IMR-90 (cell line): ENCODE measurements at regions not wholly inside any gene's neighbourhood (a gene's known extent, or its start where the extent isn't known, plus 50 kb on each side); places are given as distances from the start of the nearest gene placed in this dataset.
A peak's percentile ranks its signal among the peaks of the same experiment; 100 is the strongest.

Source experiments
- ATAC-seq: fragments of 200-7000 bp; cut with Tn5 transposase; 2 replicates; pipeline ENCODE4 v1.9.1; 2020; ENCODE audit warnings: low read depth, mild to moderate bottlenecking, moderate library complexity
- BruUV-seq: library from RNA; stranded (reverse); fragments of 400-500 nt; replicated peaks from 2 replicates; lab custom pipeline; 2021; lab: Mats Ljungman, UMichigan
- CTCF ChIA-PET: fragments of 300-600 bp; formaldehyde crosslinking; extraction: SDS; loops from one replicate; lab custom pipeline; 2021; ENCODE audit warnings: antibody characterized with exemption; lab: Yijun Ruan, JAX
- POLR2A ChIA-PET: fragments of 300-600 bp; sonication (Branson Sonifier 250); formaldehyde crosslinking; loops from one replicate; lab custom pipeline; 2022; ENCODE audit warnings: antibody characterized with exemption; ENCODE audit not compliant: unreplicated experiment; lab: Charles Lee
- DNase-seq: peaks from one replicate; pipeline ENCODE4 v3.0.0; 2013
- H2AFZ ChIP-seq: replicated peaks from 2 replicates; pipeline ENCODE3; 2013; ENCODE audit warnings: low read length, mild to moderate bottlenecking; ENCODE audit not compliant: poor library complexity
- H2AK5ac ChIP-seq: 2 replicates; pipeline ENCODE4 v1.6.1; 2013; ENCODE audit warnings: low read depth, low read length, inconsistent platforms
- H2AK9ac ChIP-seq: replicated peaks from 2 replicates; pipeline ENCODE3; 2013; ENCODE audit warnings: mild to moderate bottlenecking, low read depth, low read length, moderate library complexity; ENCODE audit not compliant: poor library complexity
- H2BK120ac ChIP-seq: 2 replicates; pipeline ENCODE4 v1.6.1; 2013; ENCODE audit warnings: low read depth, low read length, inconsistent platforms
- H2BK15ac ChIP-seq: 3 replicates; pipeline ENCODE4 v1.6.1; 2013; ENCODE audit warnings: low read depth, low read length, inconsistent platforms
- H2BK20ac ChIP-seq: 2 replicates; pipeline ENCODE4 v1.6.1; 2013; ENCODE audit warnings: low read depth, mild to moderate bottlenecking, inconsistent platforms, low read length, moderate library complexity
- H2BK5ac ChIP-seq: 2 replicates; pipeline ENCODE4 v1.6.1; 2013; ENCODE audit warnings: mild to moderate bottlenecking, low read depth, low read length, inconsistent platforms; ENCODE audit not compliant: poor library complexity, severe bottlenecking
- H3K14ac ChIP-seq: replicated peaks from 2 replicates; pipeline ENCODE4 v1.6.1; 2013; ENCODE audit warnings: low read depth, low read length, inconsistent platforms
- H3K18ac ChIP-seq: 2 replicates; pipeline ENCODE4 v1.6.1; 2013; ENCODE audit warnings: low read depth, low read length, control low read depth
- H3K23ac ChIP-seq: 2 replicates; pipeline ENCODE4 v1.6.1; 2013; ENCODE audit warnings: low read depth, low read length, inconsistent platforms
- H3K27ac ChIP-seq: 2 replicates; pipeline ENCODE4 v1.5.1; 2013; ENCODE audit warnings: mild to moderate bottlenecking, control low read depth, low read length; ENCODE audit not compliant: insufficient read depth
- H3K27me3 ChIP-seq: 2 replicates; pipeline ENCODE4 v1.6.1; 2013; ENCODE audit warnings: low read length; ENCODE audit not compliant: control insufficient read depth, insufficient read depth
- H3K36me3 ChIP-seq: 2 replicates; pipeline ENCODE4 v1.6.1; 2013; ENCODE audit warnings: low read length, mixed read lengths; ENCODE audit not compliant: control insufficient read depth, insufficient read depth
- H3K4ac ChIP-seq: 2 replicates; pipeline ENCODE4 v1.6.1; 2013; ENCODE audit warnings: low read depth, low read length, inconsistent platforms
- H3K4me1 ChIP-seq: 2 replicates; pipeline ENCODE4 v1.6.1; 2013; ENCODE audit warnings: low read length, mixed read lengths; ENCODE audit not compliant: control insufficient read depth, insufficient read depth
- H3K4me2 ChIP-seq: 2 replicates; pipeline ENCODE4 v1.6.1; 2013; ENCODE audit warnings: low read depth, mild to moderate bottlenecking, control low read depth, low read length, moderate library complexity
- H3K4me3 ChIP-seq: 2 replicates; pipeline ENCODE4 v1.5.1; 2013; ENCODE audit warnings: low read depth, mild to moderate bottlenecking, control low read depth, low read length, moderate library complexity; ENCODE audit not compliant: insufficient read depth
- H3K56ac ChIP-seq: 2 replicates; pipeline ENCODE4 v1.6.1; 2013; ENCODE audit warnings: low read length, inconsistent platforms; ENCODE audit not compliant: insufficient read depth; ENCODE audit errors: extremely low read depth
- H3K79me1 ChIP-seq, 2 experiments: 2 replicates each; pipeline ENCODE4 v1.6.1; 2013; ENCODE audit warnings: low read length in 2 of 2, inconsistent platforms in 1 of 2, low read depth in 1 of 2
- H3K9ac ChIP-seq: 2 replicates; pipeline ENCODE4 v1.6.1; 2013; ENCODE audit warnings: low read depth, low read length, control low read depth
- H3K9me1 ChIP-seq: 2 replicates; pipeline ENCODE4 v1.6.1; 2013; ENCODE audit warnings: low read length, inconsistent platforms; ENCODE audit not compliant: insufficient read depth
- H3K9me3 ChIP-seq: 2 replicates; pipeline ENCODE4 v1.6.1; 2013; ENCODE audit warnings: low read length; ENCODE audit not compliant: control insufficient read depth, insufficient read depth
- H4K20me1 ChIP-seq: 2 replicates; pipeline ENCODE4 v1.6.1; 2013; ENCODE audit warnings: low read length, inconsistent platforms; ENCODE audit not compliant: insufficient read depth
- H4K5ac ChIP-seq: 2 replicates; pipeline ENCODE4 v1.6.1; 2013; ENCODE audit warnings: mild to moderate bottlenecking, low read depth, low read length, control low read depth
- H4K8ac ChIP-seq, 2 experiments: 2 replicates each; pipeline ENCODE4 v1.6.1; 2013; ENCODE audit warnings: low read depth in 2 of 2, low read length in 2 of 2, control low read depth in 1 of 2, inconsistent platforms in 1 of 2
- H4K91ac ChIP-seq: 2 replicates; pipeline ENCODE4 v1.6.1; 2013; ENCODE audit warnings: low read depth, low read length, inconsistent platforms; ENCODE audit not compliant: insufficient read depth
- BHLHE40 ChIP-seq: fragments of 150-350 bp; IDR thresholded peaks from 2 replicates; pipeline ENCODE4 v1.6.1; 2016; ENCODE audit warnings: mild to moderate bottlenecking, low read depth, low read length
- CEBPB ChIP-seq: IDR thresholded peaks from 2 replicates; pipeline ENCODE4 v1.6.1; 2012; ENCODE audit warnings: low read depth, low read length, improper control_type of control experiment
- CHD1 ChIP-seq: IDR thresholded peaks from 2 replicates; pipeline ENCODE4 v1.6.1; 2012; ENCODE audit warnings: low read depth, low read length, improper control_type of control experiment
- FOS ChIP-seq: fragments of 150-350 bp; IDR thresholded peaks from 2 replicates; pipeline ENCODE4 v1.6.1; 2016; ENCODE audit warnings: low read depth, low read length
- MAFK ChIP-seq: IDR thresholded peaks from 2 replicates; pipeline ENCODE4 v1.6.1; 2012; ENCODE audit warnings: low read depth, low read length, improper control_type of control experiment
- MAZ ChIP-seq: IDR thresholded peaks from 2 replicates; pipeline ENCODE4 v1.6.1; 2012; ENCODE audit warnings: low read depth, mild to moderate bottlenecking, low read length, improper control_type of control experiment, moderate library complexity, borderline replicate concordance
- MXI1 ChIP-seq: IDR thresholded peaks from 2 replicates; pipeline ENCODE4 v1.6.1; 2012; ENCODE audit warnings: low read depth, mild to moderate bottlenecking, low read length, moderate library complexity, borderline replicate concordance
- NFE2L2 ChIP-seq: fragments of 150-350 bp; IDR thresholded peaks from 2 replicates; pipeline ENCODE4 v1.6.1; 2016; ENCODE audit warnings: low read depth, mild to moderate bottlenecking, low read length
- POLR2A ChIP-seq: IDR thresholded peaks from 2 replicates; pipeline ENCODE4 v1.6.1; 2012; ENCODE audit warnings: mild to moderate bottlenecking, low read depth, low read length
- RAD21 ChIP-seq: IDR thresholded peaks from 2 replicates; pipeline ENCODE4 v1.6.1; 2012; ENCODE audit warnings: low read length, improper control_type of control experiment
- RCOR1 ChIP-seq: IDR thresholded peaks from 2 replicates; pipeline ENCODE4 v1.6.1; 2012; ENCODE audit warnings: mild to moderate bottlenecking, low read length, improper control_type of control experiment; ENCODE audit not compliant: insufficient replicate concordance
- RFX5 ChIP-seq: IDR thresholded peaks from 2 replicates; pipeline ENCODE4 v1.8.0; 2012; ENCODE audit warnings: low read depth, mild to moderate bottlenecking, low read length, moderate library complexity
- SMC3 ChIP-seq: fragments of 150-350 bp; IDR thresholded peaks from 2 replicates; pipeline ENCODE4 v1.6.1; 2016; ENCODE audit warnings: low read depth, mild to moderate bottlenecking, antibody characterized with exemption, low read length, moderate library complexity
- WGBS, 2 experiments: methylation state at CpG; one replicate each; pipeline versions ENCODE4 v1.1.5 to v1.1.7; 2013; ENCODE audit warnings: missing lambda C conversion rate in 2 of 2; ENCODE audit not compliant: insufficient read length in 1 of 2; ENCODE audit errors: extremely low coverage in 2 of 2; 5-methylcytosine and 5-hydroxymethylcytosine counted together
- dilution Hi-C: fragments of 300-500 bp; cut with HindIII; formaldehyde crosslinking; loops from one replicate; pipeline ENCODE4 v1.14.3; 2018; ENCODE audit warnings: low sequenced_read_pairs; ENCODE audit not compliant: unreplicated experiment
- in situ Hi-C: fragments of 300-500 bp; cut with MboI; formaldehyde crosslinking; loops from 3 replicates; pipeline ENCODE4 v1.14.3; 2019; ENCODE audit warnings: low sequenced_read_pairs, inconsistent platforms, mixed read lengths
- intact Hi-C: fragments of 100-400 bp; cut with micrococcal nuclease; formaldehyde crosslinking; loops from 2 replicates; pipeline ENCODE4 v1.10.0; 2022
- TF ChIP-seq, protein P1 (sequence below): fragments of 150-350 bp; IDR thresholded peaks from 2 replicates; pipeline ENCODE4 v1.6.1; 2017; ENCODE audit warnings: mild to moderate bottlenecking, antibody characterized with exemption, low read length, low read depth
- TF ChIP-seq, protein P2 (sequence below): fragments of 150-350 bp; IDR thresholded peaks from 2 replicates; pipeline ENCODE4 v1.6.1; 2016; ENCODE audit warnings: low read depth, mild to moderate bottlenecking, low read length, moderate library complexity, borderline replicate concordance
- TF ChIP-seq, protein P3 (sequence below): conservative IDR thresholded peaks from 2 replicates; pipeline ENCODE4 v1.5.1; 2012; ENCODE audit warnings: mild to moderate bottlenecking, low read depth, low read length, improper control_type of control experiment

DNA sequence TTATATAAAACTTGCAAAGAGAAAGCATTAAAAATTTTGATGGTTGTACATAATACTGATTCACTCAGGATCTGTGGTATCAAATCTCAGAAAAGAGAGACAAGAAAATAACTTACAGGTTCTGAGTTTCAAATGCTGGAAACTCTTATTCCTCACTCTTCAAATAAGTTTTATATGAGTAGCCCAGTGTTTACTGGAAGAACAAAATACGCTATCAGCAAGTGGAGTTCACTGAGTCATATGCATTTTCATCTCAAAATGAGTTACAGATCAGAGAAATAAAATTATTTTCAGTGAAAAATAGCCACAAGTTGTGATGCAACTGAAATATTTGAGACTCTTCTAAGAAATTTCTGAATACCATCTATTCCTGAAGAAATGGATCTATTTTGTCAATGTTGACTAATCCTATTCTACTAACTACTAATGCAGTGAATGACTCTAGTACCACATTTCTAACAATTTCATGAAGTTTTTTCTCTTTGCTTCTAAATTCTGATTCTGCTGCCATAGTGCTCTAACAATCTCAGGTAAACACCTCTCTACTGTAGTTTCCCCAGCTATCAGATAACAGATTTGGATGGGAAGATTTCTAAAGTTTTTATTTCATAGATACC lies 391.7 kb downstream of the ZEB2 start:
- no peaks in the 10 kb centered on the region for H3K36me3 ChIP-seq
- no peak for ATAC-seq
- no peak overlapping the region for H4K8ac ChIP-seq
- no peak overlapping the region for H3K56ac ChIP-seq
- no peak overlapping the region for H2AFZ ChIP-seq
- no peak overlapping the region for H2BK120ac ChIP-seq
- CTCF ChIA-PET, result no interaction called here
- intact Hi-C loops, result no loop called here
- H3K14ac ChIP-seq, result no peak overlapping the region
- no peak overlapping the region for H4K5ac ChIP-seq
- no peaks in the 10 kb centered on the region for H3K9me1 ChIP-seq
- H3K18ac ChIP-seq, result no peak overlapping the region
- POLR2A ChIA-PET, result no interaction called here
- dilution Hi-C loops, result no loop called here
- no peaks in the 10 kb centered on the region for H3K9me3 ChIP-seq
- no peak overlapping the region for H3K9ac ChIP-seq
- no peaks in the 10 kb centered on the region for H3K79me1 ChIP-seq
- no peak overlapping the region for H2BK15ac ChIP-seq
- H4K91ac ChIP-seq, result no peak overlapping the region
- peaks cover 2% of the 10 kb centered on the region; the same call in 1 of the 2 replicates for H3K4me1 ChIP-seq
- no peak for TF ChIP-seq SMC3
- TF ChIP-seq, protein P1, sequence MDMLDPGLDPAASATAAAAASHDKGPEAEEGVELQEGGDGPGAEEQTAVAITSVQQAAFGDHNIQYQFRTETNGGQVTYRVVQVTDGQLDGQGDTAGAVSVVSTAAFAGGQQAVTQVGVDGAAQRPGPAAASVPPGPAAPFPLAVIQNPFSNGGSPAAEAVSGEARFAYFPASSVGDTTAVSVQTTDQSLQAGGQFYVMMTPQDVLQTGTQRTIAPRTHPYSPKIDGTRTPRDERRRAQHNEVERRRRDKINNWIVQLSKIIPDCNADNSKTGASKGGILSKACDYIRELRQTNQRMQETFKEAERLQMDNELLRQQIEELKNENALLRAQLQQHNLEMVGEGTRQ, result no peak
- TF ChIP-seq POLR2A, result no peak
- no peak for TF ChIP-seq MXI1
- TF ChIP-seq CHD1, result no peak
- no peak for TF ChIP-seq RFX5
- TF ChIP-seq BHLHE40, result no peak
- TF ChIP-seq, protein P2, sequence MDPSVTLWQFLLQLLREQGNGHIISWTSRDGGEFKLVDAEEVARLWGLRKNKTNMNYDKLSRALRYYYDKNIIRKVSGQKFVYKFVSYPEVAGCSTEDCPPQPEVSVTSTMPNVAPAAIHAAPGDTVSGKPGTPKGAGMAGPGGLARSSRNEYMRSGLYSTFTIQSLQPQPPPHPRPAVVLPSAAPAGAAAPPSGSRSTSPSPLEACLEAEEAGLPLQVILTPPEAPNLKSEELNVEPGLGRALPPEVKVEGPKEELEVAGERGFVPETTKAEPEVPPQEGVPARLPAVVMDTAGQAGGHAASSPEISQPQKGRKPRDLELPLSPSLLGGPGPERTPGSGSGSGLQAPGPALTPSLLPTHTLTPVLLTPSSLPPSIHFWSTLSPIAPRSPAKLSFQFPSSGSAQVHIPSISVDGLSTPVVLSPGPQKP, result no peak
- TF ChIP-seq MAFK, result no peak
- TF ChIP-seq RAD21, result no peak
- TF ChIP-seq, protein P3, sequence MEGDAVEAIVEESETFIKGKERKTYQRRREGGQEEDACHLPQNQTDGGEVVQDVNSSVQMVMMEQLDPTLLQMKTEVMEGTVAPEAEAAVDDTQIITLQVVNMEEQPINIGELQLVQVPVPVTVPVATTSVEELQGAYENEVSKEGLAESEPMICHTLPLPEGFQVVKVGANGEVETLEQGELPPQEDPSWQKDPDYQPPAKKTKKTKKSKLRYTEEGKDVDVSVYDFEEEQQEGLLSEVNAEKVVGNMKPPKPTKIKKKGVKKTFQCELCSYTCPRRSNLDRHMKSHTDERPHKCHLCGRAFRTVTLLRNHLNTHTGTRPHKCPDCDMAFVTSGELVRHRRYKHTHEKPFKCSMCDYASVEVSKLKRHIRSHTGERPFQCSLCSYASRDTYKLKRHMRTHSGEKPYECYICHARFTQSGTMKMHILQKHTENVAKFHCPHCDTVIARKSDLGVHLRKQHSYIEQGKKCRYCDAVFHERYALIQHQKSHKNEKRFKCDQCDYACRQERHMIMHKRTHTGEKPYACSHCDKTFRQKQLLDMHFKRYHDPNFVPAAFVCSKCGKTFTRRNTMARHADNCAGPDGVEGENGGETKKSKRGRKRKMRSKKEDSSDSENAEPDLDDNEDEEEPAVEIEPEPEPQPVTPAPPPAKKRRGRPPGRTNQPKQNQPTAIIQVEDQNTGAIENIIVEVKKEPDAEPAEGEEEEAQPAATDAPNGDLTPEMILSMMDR, result no peak
- TF ChIP-seq MAZ, result no peak
- TF ChIP-seq CEBPB, result no peak
- no peak for TF ChIP-seq RCOR1
- no peak for TF ChIP-seq NFE2L2
- no peak for TF ChIP-seq FOS
- WGBS, 2 experiments, result no CpG with 5 or more reads among the region's 1 CpG
- no peak overlapping the region for H2AK5ac ChIP-seq
- no peaks in the 10 kb centered on the region for H3K27me3 ChIP-seq
- H3K4me2 ChIP-seq, result no peak overlapping the region
- H2AK9ac ChIP-seq, result no peak overlapping the region
- no peak overlapping the region for H3K23ac ChIP-seq
- no peak overlapping the region for H3K4me3 ChIP-seq
- H2BK5ac ChIP-seq, result no peak overlapping the region
- H4K20me1 ChIP-seq, result no peaks in the 10 kb centered on the region
- in situ Hi-C loops, result no loop called here
- BruUV-seq, result no TSS peak
- no peak overlapping the region for H3K27ac ChIP-seq
- DNase-seq, result peak; percentile 20
- no peak overlapping the region for H2BK20ac ChIP-seq
- no peak overlapping the region for H3K4ac ChIP-seq
